Endothelial cell of umbilical vein (primary cell): ENCODE measurements at regions not wholly inside any gene's neighbourhood (a gene's known extent, or its start where the extent isn't known, plus 50 kb on each side); places are given as distances from the start of the nearest gene placed in this dataset.

ENCODE experiments used
- BruUV-seq: library from RNA; stranded (reverse); fragments of 400-500 nt; replicated peaks from 2 replicates; lab custom pipeline; 2021; lab: Mats Ljungman, UMichigan
- CTCF ChIA-PET: fragments of 300-600, 350-600 bp; sonication (Branson Sonifier 250); formaldehyde crosslinking; loops from one replicate; lab custom pipeline; 2021; ENCODE audit warnings: antibody characterized with exemption, inconsistent platforms; lab: Charles Lee
- POLR2A ChIA-PET: fragments of 300-600, 350-600 bp; sonication (Branson Sonifier 250); formaldehyde crosslinking; loops from one replicate; lab custom pipeline; 2021; ENCODE audit warnings: antibody characterized with exemption, inconsistent platforms; lab: Charles Lee
- DNase-seq: peaks from one replicate; pipeline ENCODE4 v3.0.0-alpha.2; 2011; ENCODE audit warnings: low read depth, low spot score
- FAIRE-seq: peaks from 2 replicates; lab custom pipeline; 2011; peaks lifted over from hg19 to GRCh38; lab: Jason Lieb, UNC
- H2AFZ ChIP-seq: 2 replicates; pipeline ENCODE4 v1.6.0; 2012; ENCODE audit warnings: low read depth, low read length, control low read depth, inconsistent platforms
- H3K27ac ChIP-seq: 2 replicates; pipeline ENCODE4 v1.5.1; 2011; ENCODE audit warnings: low read depth, mild to moderate bottlenecking, control low read depth, low read length, moderate library complexity; ENCODE audit not compliant: insufficient read depth
- H3K27me3 ChIP-seq, 2 experiments: 2 replicates each; pipeline versions ENCODE4 v1.6.0 to v1.6.1; 2011; ENCODE audit warnings: low read length in 2 of 2, mixed read lengths in 1 of 2; ENCODE audit not compliant: control insufficient read depth in 2 of 2, insufficient read depth in 2 of 2
- H3K36me3 ChIP-seq, 2 experiments: 2 replicates in 1 of 2; 3 replicates in 1 of 2; pipeline ENCODE4 v1.5.1; 2011; ENCODE audit warnings: low read length in 2 of 2, mild to moderate bottlenecking in 1 of 2, moderate library complexity in 1 of 2; ENCODE audit not compliant: control insufficient read depth in 2 of 2, insufficient read depth in 2 of 2; ENCODE audit errors: extremely low read depth in 1 of 2
- H3K4me1 ChIP-seq: 3 replicates; pipeline ENCODE4 v1.5.1; 2011; ENCODE audit warnings: mild to moderate bottlenecking, low read length; ENCODE audit not compliant: control insufficient read depth, insufficient read depth; ENCODE audit errors: extremely low read depth
- H3K4me2 ChIP-seq: 2 replicates; pipeline ENCODE4 v1.6.1; 2011; ENCODE audit warnings: low read length, control low read depth, mixed read lengths; ENCODE audit not compliant: insufficient read depth
- H3K4me3 ChIP-seq, 3 experiments: fragments of 200-600 bp in 1 of 3; sonication (generic), shearing (Covaris generic) in 1 of 3; replicated peaks in 1 of 3; 2 replicates each; pipeline ENCODE4 v1.5.1; 2011 to 2016; ENCODE audit warnings: control low read depth in 3 of 3, low read length in 3 of 3, mild to moderate bottlenecking in 2 of 3, inconsistent platforms in 1 of 3, low read depth in 1 of 3, moderate library complexity in 1 of 3; ENCODE audit not compliant: insufficient read depth in 1 of 3
- H3K79me2 ChIP-seq: 2 replicates; pipeline ENCODE4 v1.6.0; 2012; ENCODE audit warnings: low read length, inconsistent platforms; ENCODE audit not compliant: control insufficient read depth, insufficient read depth
- H3K9ac ChIP-seq: replicated peaks from 2 replicates; pipeline ENCODE3; 2011; ENCODE audit warnings: low read length, control low read depth; ENCODE audit not compliant: insufficient read depth; ENCODE audit errors: extremely low read depth
- H3K9me1 ChIP-seq: replicated peaks from 3 replicates; pipeline ENCODE4 v1.6.0; 2011; ENCODE audit warnings: mild to moderate bottlenecking, low read length; ENCODE audit not compliant: control insufficient read depth, insufficient read depth; ENCODE audit errors: extremely low read depth
- H3K9me3 ChIP-seq: replicated peaks from 2 replicates; pipeline ENCODE4 v1.5.1; 2012; ENCODE audit warnings: low read length, inconsistent platforms; ENCODE audit not compliant: control insufficient read depth, insufficient read depth
- H4K20me1 ChIP-seq: replicated peaks from 2 replicates; pipeline ENCODE3; 2011; ENCODE audit warnings: mild to moderate bottlenecking, low read length; ENCODE audit not compliant: control insufficient read depth, insufficient read depth; ENCODE audit errors: extremely low read depth
- EZH2 ChIP-seq: IDR thresholded peaks from 2 replicates; pipeline ENCODE4 v1.6.1; 2012; ENCODE audit warnings: borderline replicate concordance, low read depth, mild to moderate bottlenecking, moderate library complexity, low read length, inconsistent platforms; ENCODE audit not compliant: severe bottlenecking
- FOS ChIP-seq: IDR thresholded peaks from 2 replicates; pipeline ENCODE4 v1.6.1; 2011; ENCODE audit warnings: mild to moderate bottlenecking, low read length, moderate library complexity, borderline replicate concordance; ENCODE audit not compliant: insufficient read depth
- GATA2 ChIP-seq: IDR thresholded peaks from 2 replicates; pipeline ENCODE4 v1.7.0; 2011; ENCODE audit warnings: low read depth, mild to moderate bottlenecking, moderate library complexity, mixed read lengths, low read length; ENCODE audit not compliant: insufficient read length, insufficient read depth
- JUN ChIP-seq: IDR thresholded peaks from 2 replicates; pipeline ENCODE4 v1.6.1; 2011; ENCODE audit warnings: borderline replicate concordance, low read depth; ENCODE audit not compliant: insufficient read length, insufficient read depth
- MAX ChIP-seq: IDR thresholded peaks from 2 replicates; pipeline ENCODE4 v1.6.1; 2011; ENCODE audit not compliant: insufficient read depth, insufficient read length
- MYC ChIP-seq: IDR thresholded peaks from one replicate; pipeline ENCODE4 v1.6.1; 2011; ENCODE audit warnings: mild to moderate bottlenecking, low read depth, low read length
- POLR2A ChIP-seq: IDR thresholded peaks from 2 replicates; pipeline ENCODE4 v1.6.1; 2012; ENCODE audit warnings: low read depth, mild to moderate bottlenecking, control low read depth, low read length
- POLR2AphosphoS5 ChIP-seq: IDR thresholded peaks from 2 replicates; pipeline ENCODE4 v1.6.1; 2012; ENCODE audit warnings: low read depth, mild to moderate bottlenecking, control low read depth, low read length, moderate library complexity; ENCODE audit not compliant: insufficient read depth
- dilution Hi-C: fragments of 300-500 bp; cut with MboI; formaldehyde crosslinking; loops from one replicate; pipeline ENCODE4 v1.15.0; 2019; ENCODE audit warnings: low sequenced_read_pairs; ENCODE audit not compliant: extremely low pct_ligation_motif_present
- intact Hi-C: fragments of 100-400 bp; cut with micrococcal nuclease; formaldehyde crosslinking; loops from one replicate; pipeline ENCODE4 v1.10.0; 2022
- TF ChIP-seq, protein P1 (sequence below), 2 donors: IDR thresholded peaks; 1 replicate in 1 of 2; 2 replicates in 1 of 2; pipeline ENCODE4 v1.5.1; 2011; ENCODE audit warnings: low read length in 2 of 2, mild to moderate bottlenecking in 2 of 2, moderate library complexity in 2 of 2, control low read depth in 1 of 2, inconsistent platforms in 1 of 2, low read depth in 1 of 2; ENCODE audit not compliant: insufficient read depth in 1 of 2; ENCODE audit errors: extremely low read depth in 1 of 2

GRCh38 chr19:31419871-31420445 is 70.7 kb upstream of the TSHZ3 start:
- no peaks in the 10 kb centered on the region for H3K79me2 ChIP-seq
- H3K4me1 ChIP-seq: no peaks in the 10 kb centered on the region
- H3K9me1 ChIP-seq: no peaks in the 10 kb centered on the region
- dilution Hi-C loops (no loop called here), intact Hi-C loops (no loop called here)
- no peak overlapping the region for H2AFZ ChIP-seq
- DNase-seq (no peak), FAIRE-seq (no peak)
- POLR2A ChIA-PET: no interaction called here
- no peak for TF ChIP-seq JUN
- no peak for TF ChIP-seq POLR2AphosphoS5
- TF ChIP-seq POLR2A: no peak
- TF ChIP-seq MYC: no peak
- no peak for TF ChIP-seq EZH2
- no peak for TF ChIP-seq GATA2
- TF ChIP-seq FOS: no peak
- TF ChIP-seq, protein P1, sequence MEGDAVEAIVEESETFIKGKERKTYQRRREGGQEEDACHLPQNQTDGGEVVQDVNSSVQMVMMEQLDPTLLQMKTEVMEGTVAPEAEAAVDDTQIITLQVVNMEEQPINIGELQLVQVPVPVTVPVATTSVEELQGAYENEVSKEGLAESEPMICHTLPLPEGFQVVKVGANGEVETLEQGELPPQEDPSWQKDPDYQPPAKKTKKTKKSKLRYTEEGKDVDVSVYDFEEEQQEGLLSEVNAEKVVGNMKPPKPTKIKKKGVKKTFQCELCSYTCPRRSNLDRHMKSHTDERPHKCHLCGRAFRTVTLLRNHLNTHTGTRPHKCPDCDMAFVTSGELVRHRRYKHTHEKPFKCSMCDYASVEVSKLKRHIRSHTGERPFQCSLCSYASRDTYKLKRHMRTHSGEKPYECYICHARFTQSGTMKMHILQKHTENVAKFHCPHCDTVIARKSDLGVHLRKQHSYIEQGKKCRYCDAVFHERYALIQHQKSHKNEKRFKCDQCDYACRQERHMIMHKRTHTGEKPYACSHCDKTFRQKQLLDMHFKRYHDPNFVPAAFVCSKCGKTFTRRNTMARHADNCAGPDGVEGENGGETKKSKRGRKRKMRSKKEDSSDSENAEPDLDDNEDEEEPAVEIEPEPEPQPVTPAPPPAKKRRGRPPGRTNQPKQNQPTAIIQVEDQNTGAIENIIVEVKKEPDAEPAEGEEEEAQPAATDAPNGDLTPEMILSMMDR (IDR thresholded peaks at IDR 0.05; ENCODE audit: extremely low read depth in 1 of 2, insufficient read depth in 1 of 2, low read depth in 1 of 2, low read length in 2 of 2): no peak
- TF ChIP-seq MAX: no peak
- H3K9me3 ChIP-seq: no peaks in the 10 kb centered on the region
- no peak overlapping the region for H3K27ac ChIP-seq
- H3K36me3 ChIP-seq: no peaks in the 10 kb centered on the region
- no peak overlapping the region for H3K4me3 ChIP-seq
- CTCF ChIA-PET: no interaction called here
- no peaks in the 10 kb centered on the region for H3K27me3 ChIP-seq
- no peak overlapping the region for H3K4me2 ChIP-seq
- no TSS peak for BruUV-seq
- H4K20me1 ChIP-seq: no peaks in the 10 kb centered on the region
- H3K9ac ChIP-seq: no peak overlapping the region
